ENCODE measurements at regions not wholly inside any gene's neighbourhood (a gene's known extent, or its start where the extent isn't known, plus 50 kb on each side); places are given as distances from the start of the nearest gene placed in this dataset.

- no peaks in the 10 kb centered on the region for H3K4me1 ChIP-seq (ENCODE audit: control insufficient read depth, insufficient read depth, low read length)
- no peak overlapping the region for H3K4me2 ChIP-seq (ENCODE audit: control insufficient read depth, insufficient read depth)
- no peak overlapping the region for H3K27ac ChIP-seq (ENCODE audit: control insufficient read depth, insufficient read depth)
- no peaks in the 10 kb centered on the region for H4K20me1 ChIP-seq (ENCODE audit: control insufficient read depth, insufficient read depth)
- DNase-seq (ENCODE audit: low read depth, low spot score) (no peak), FAIRE-seq (no peak), ATAC-seq (no peak)
- ChIA-PET CTCF (no interaction called here), RAD21 (ENCODE audit: unreplicated experiment) (no interaction called here), SMC1A (ENCODE audit: uncharacterized antibody, unreplicated experiment) (no interaction called here), POLR2A (no interaction called here)
- H3K36me3 ChIP-seq (ENCODE audit: control insufficient read depth in 2 of 2, insufficient read depth in 2 of 2, low read length in 1 of 2), result no peaks in the 10 kb centered on the region
- H3K4me3 ChIP-seq, result no peak overlapping the region
- no TSS peak for BruUV-seq (replicated peaks)
- intact Hi-C loops (cut with micrococcal nuclease; ENCODE audit: unreplicated experiment), result no loop called here
- H3K27me3 ChIP-seq (replicated peaks in 1 of 2; ENCODE audit: control insufficient read depth in 2 of 2, insufficient read depth in 2 of 2, low read length in 1 of 2), result no peaks in the 10 kb centered on the region
- no peaks in the 10 kb centered on the region for H3K9me3 ChIP-seq (replicated peaks; ENCODE audit: control insufficient read depth, insufficient read depth, low read length)
- 0% methylated on average over 2 of the region's 2 CpGs for WGBS (ENCODE audit: insufficient coverage, insufficient replicate concordance, low lambda C conversion rate, missing lambda C conversion rate)
- TF ChIP-seq GABPA (IDR thresholded peaks at IDR 0.05; ENCODE audit: low read depth), result no peak
- no peak for TF ChIP-seq GATAD2B (conservative IDR thresholded peaks at IDR 0.05; ENCODE audit: low read depth)
- TF ChIP-seq MEF2B (IDR thresholded peaks at IDR 0.05; ENCODE audit: partially characterized antibody, poor library complexity, severe bottlenecking), result no peak
- no peak for TF ChIP-seq ETV6 (conservative IDR thresholded peaks at IDR 0.05 in 1 of 2, IDR thresholded peaks at IDR 0.05 in 1 of 2; ENCODE audit: borderline replicate concordance in 1 of 2, low read depth in 1 of 2)
- TF ChIP-seq BCLAF1 (IDR thresholded peaks at IDR 0.05), result no peak
- TF ChIP-seq SIN3A (IDR thresholded peaks at IDR 0.05; ENCODE audit: low read depth, low read length), result no peak
- TF ChIP-seq ZBED1 (IDR thresholded peaks at IDR 0.05; ENCODE audit: borderline replicate concordance), result no peak
- no peak for TF ChIP-seq KLF5 (IDR thresholded peaks at IDR 0.05; ENCODE audit: partially characterized antibody)
- no peak for TF ChIP-seq HDGF (IDR thresholded peaks at IDR 0.05)
- TF ChIP-seq CBX5 (IDR thresholded peaks at IDR 0.05; ENCODE audit: low read depth), result no peak
- TF ChIP-seq MYB (IDR thresholded peaks at IDR 0.05; ENCODE audit: borderline replicate concordance, low read depth, low read length), result no peak
- H3K79me2 ChIP-seq (ENCODE audit: control insufficient read depth, insufficient read depth, low read length), result no peaks in the 10 kb centered on the region
- no peak overlapping the region for H2AFZ ChIP-seq (ENCODE audit: control insufficient read depth, low read depth, low read length)
- H3K9ac ChIP-seq (ENCODE audit: control insufficient read depth, insufficient read depth, low read length), result no peak overlapping the region
- in situ Hi-C loops (cut with MboI), result loop anchor here (25.0 kb wide), 1 partner anchor 1029 kb away; the partner anchor contains the start of gene ERCC6L
These were observed 52.1 kb upstream of the NAP1L2 start for GRCh38 chrX:73266766-73267165.

Data from GM12878 (cell line).